GM18909 (cell line): ENCODE measurements at regions not wholly inside any gene's neighbourhood (a gene's known extent, or its start where the extent isn't known, plus 50 kb on each side); places are given as distances from the start of the nearest gene placed in this dataset.
"Not testable (repeated sequence)": the region's sequence is repeated elsewhere in the genome, so short reads cannot be mapped to it uniquely, and the experiment has no call there.

ENCODE experiments used
- ATAC-seq: cut with Tn5 transposase; IDR thresholded peaks from one replicate; pipeline ENCODE4 v1.9.1; 2021; ENCODE audit warnings: mild to moderate bottlenecking; ENCODE audit not compliant: unreplicated experiment, poor library complexity

DNA sequence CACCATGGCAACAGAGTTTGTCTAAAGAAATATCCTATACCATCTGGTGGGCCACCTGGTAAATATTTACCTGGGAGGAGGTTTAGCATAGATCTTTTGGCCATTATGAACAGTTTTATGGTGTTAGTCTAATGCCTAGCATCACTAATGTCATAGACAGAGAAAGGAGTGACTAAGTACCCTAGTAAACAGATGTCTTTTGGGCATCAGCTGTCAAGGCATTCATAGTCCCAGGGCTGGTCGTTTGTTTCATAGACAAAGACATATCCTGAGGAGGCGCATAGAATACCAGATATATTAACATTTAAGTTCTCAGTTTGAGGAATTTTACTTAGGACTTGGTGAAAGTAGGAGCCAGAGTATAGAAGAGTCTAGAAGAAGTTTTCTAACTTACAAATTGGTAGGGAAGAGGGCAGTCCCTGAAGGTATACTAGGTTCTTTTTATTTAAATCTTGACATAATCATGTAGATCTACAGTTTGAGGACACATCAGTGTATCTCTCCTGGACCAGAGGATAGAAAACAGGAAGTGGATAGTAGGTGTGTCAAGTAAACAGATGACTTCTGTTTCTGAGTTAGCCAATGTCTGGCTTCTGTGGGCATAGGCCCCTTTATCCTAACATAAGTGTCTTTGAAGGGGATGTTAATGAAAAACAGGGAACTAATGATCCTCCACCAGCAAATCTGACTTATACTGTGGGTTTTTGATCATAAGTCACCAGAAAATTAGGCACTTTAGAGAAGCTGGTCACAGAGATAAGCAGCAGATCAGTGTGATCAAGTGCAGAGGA lies 105.0 kb upstream of the PRSS3 start:
- ATAC-seq = no peak

- ATAC-seq = no peak
Observed at GRCh38 chr9:33695299-33695698, 100.1 kb upstream of the PRSS3 start.

DNA sequence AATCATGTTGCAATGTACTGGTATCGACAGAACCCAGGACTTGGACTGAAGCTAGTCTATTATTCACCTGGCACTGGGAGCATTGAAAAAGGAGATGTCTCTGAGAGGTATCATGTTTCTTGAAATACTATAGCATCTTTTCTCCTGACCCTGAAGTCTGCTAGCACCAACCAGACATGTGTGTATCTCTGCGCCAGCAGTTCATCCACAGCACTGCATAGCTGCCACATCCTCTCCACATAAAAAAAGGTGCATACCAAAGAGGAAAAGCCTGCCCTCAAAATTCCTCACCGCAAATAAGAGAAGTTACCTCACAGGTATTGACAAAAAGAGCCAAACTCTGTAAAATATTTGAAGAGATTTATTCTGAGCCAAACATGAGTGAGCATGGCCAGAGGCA lies 99.5 kb upstream of the PRSS3 start:
- ATAC-seq = no peak

GRCh38 chr9:33697171-33697570 lies 98.2 kb upstream of the PRSS3 start:
- no peak for ATAC-seq

- no peak for ATAC-seq
Observed at GRCh38 chr9:33698267-33698666, 97.1 kb upstream of the PRSS3 start.

GRCh38 chr9:33700940-33701339 lies 94.4 kb upstream of the PRSS3 start:
- ATAC-seq = not testable (repeated sequence)

DNA sequence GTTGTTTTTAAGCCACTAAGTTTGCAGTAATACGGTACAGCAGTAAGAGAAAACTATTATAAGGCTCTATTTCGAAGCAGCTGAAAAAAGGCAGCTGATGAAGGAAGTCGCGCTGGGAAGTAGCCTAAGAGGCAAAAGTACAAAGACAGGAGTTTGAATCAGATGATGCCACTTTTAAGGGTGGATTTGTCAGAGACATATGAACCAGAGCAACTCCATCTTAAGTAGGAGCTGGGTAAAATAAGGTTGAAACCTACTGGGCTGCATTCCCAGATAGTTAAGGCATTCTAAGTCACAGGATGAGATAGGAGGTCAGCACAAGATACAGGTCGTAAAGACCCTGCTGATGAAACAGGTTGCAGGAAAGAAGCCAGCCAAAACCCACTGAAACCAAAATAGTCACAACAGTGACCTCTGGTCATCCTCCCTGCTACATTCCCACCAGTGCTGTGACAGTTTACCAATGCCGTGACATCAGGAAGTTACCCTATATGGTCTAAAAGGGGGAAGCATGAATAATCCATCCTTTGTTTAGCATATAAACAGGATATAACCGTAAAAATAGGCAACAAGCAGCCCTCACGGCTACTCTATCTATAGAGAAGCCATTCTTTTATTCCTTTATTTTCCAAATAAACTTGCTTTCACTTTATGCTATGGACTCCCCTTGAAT lies 91.8 kb upstream of the PRSS3 start:
- ATAC-seq = no peak

- ATAC-seq = not testable (repeated sequence)
Observed at GRCh38 chr9:33705440-33705839, 89.9 kb upstream of the PRSS3 start.

DNA sequence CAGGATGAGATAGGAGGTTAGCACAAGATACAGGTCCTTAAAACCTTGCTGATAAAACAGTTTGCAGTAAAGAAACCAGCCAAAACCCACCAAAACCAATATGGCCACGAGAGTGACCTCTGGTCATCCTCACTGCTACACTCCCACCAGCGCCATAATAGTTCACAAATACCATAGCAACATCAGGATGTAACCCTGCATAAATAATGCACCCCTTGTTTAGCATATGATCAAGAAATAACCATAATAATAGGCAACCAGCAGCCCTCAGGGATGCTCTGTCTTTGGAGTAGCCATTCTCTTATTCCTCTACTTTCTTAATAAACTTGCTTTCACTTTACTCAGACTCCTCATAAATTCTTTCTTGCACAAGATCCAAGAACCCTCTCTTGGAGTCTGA lies 86.9 kb upstream of the PRSS3 start:
- ATAC-seq = no peak

DNA sequence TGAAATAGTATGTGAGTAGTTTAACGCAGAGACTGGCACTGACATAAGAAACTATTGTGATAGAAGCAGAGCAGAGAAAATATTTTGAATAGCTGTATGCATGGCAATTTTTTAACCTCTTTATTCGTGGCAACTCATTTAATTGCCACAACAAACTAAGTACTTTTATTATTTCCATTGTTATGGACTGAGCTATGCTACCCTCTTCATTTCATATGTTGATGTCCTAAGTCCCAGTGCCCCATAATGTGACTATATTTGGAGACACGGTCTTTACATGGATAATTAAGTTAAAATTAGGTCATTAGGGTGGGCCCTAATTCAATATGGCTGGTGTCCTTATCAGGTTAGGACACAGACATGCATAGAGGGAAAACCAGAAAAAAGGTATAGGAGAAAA lies 86.1 kb upstream of the PRSS3 start:
- ATAC-seq = no peak

GRCh38 chr9:33711418-33711817 lies 83.9 kb upstream of the PRSS3 start:
- ATAC-seq = not testable (repeated sequence)

- no peak for ATAC-seq
Observed at GRCh38 chr9:33714989-33715388, 80.4 kb upstream of the PRSS3 start.

- ATAC-seq = no peak
Observed at GRCh38 chr9:33718987-33719386, 76.4 kb upstream of the PRSS3 start.

DNA sequence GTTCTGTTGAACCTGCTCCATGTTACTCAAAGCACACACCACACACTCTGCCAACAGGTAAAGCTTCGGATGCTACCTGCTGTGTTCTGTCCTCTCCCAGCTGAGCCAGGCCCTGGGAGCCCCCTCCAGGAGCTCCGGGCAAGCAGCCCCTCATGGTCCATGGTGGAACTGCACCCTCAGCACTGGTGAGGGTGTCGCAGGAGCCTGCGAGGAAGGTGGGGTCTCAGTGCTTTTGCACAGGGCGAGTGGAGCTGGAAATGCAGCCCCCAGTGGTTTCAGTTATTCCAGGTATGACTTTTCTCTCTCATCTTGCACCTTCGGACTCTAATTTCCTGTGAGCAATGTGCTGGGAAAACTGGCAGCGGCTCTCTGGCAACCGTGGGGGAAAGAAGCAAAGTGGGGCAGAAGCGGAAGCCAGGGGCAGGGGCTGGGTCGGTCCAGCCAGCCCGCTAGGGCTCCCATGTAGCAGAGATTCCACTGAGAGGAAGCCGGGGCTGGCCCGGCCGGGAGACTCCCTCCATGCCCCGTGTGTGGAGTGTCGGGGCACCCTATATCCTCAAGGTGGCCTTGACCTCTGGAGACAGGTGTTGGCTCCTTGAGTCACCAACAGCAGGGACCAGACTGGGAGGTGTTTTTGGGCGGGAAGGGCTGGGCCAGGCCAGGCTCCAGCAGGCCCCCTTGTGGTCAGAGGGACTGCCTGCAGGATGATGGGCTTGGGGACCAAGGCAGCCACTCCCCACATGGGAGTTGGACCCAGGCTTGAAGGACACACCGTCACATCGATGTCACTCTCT lies 75.6 kb upstream of the PRSS3 start:
- no peak for ATAC-seq

GRCh38 chr9:33721674-33722358 lies 73.5 kb upstream of the PRSS3 start:
- peak; percentile 82 for ATAC-seq

DNA sequence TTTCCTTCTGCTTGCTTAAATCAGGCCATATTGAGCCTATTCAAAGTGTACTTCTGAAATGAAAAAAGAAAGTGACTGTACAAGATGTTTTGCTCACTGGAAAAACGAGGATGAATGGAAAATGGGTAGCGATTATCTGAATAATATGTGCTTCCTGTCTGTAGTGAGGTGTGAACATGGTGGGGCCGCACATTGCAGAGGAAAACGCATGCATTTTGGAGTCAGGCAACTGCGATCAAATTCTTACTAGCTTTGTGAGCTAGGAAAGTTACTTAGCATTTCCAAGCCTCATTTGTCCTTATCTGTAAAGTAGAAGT lies 73.0 kb upstream of the PRSS3 start:
- ATAC-seq = no peak

- ATAC-seq = no peak
Observed at GRCh38 chr9:33728613-33729012, 66.7 kb upstream of the PRSS3 start.

DNA sequence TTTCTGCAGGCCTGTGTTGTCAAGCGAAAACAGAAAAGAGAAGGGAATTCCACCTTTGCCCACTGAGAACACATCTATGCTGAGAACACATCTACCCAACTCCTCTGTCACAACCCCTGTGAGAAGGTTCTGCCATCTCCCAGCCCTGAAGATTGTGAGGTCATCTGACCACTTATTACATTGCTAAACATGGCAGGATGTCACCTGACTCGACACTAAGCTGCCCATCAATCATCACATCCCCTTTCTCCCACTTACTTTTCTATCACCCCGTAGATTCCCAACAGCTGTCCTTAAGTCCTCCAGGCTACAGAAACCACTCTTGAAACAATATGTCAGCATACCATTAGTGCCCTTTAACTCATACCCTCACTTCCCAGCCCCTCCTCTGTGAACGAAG lies 64.2 kb upstream of the PRSS3 start:
- no peak for ATAC-seq

GRCh38 chr9:33731625-33732024 lies 63.7 kb upstream of the PRSS3 start:
- no peak for ATAC-seq

- ATAC-seq = not testable (repeated sequence)
Observed at GRCh38 chr9:33734247-33734940, 61.0 kb upstream of the PRSS3 start.
